GM23338 (cell line): ENCODE measurements at regions not wholly inside any gene's neighbourhood (a gene's known extent, or its start where the extent isn't known, plus 50 kb on each side); places are given as distances from the start of the nearest gene placed in this dataset.

ENCODE experiments used
- ETS1 ChIP-seq: IDR thresholded peaks from 2 replicates; pipeline ENCODE4 v1.6.1; 2016; ENCODE audit warnings: antibody characterized with exemption
- EZH2 ChIP-seq: fragments of 200-600 bp; sonication (generic); IDR thresholded peaks from one replicate; pipeline ENCODE4 v1.8.0; 2017; ENCODE audit warnings: antibody characterized with exemption, mild to moderate bottlenecking, low read depth; ENCODE audit not compliant: unreplicated experiment
- POLR2AphosphoS5 ChIP-seq: IDR thresholded peaks from 2 replicates; pipeline ENCODE4 v1.6.1; 2016; ENCODE audit warnings: antibody characterized with exemption, low read depth
- STAT1 ChIP-seq: IDR thresholded peaks from one replicate; pipeline ENCODE4 v1.6.1; 2016; ENCODE audit warnings: antibody characterized with exemption; ENCODE audit not compliant: unreplicated experiment
- TF ChIP-seq, protein P1 (sequence below), 2 experiments: fragments of 200-600 bp in 1 of 2; sonication (generic) in 1 of 2; conservative IDR thresholded peaks; 2 replicates each; pipeline versions ENCODE4 v1.5.1 to v1.6.1; 2016 to 2017; ENCODE audit warnings: antibody characterized with exemption in 2 of 2, low read depth in 2 of 2, mild to moderate bottlenecking in 2 of 2, moderate library complexity in 1 of 2

- no peak for TF ChIP-seq POLR2AphosphoS5
- TF ChIP-seq, protein P1, sequence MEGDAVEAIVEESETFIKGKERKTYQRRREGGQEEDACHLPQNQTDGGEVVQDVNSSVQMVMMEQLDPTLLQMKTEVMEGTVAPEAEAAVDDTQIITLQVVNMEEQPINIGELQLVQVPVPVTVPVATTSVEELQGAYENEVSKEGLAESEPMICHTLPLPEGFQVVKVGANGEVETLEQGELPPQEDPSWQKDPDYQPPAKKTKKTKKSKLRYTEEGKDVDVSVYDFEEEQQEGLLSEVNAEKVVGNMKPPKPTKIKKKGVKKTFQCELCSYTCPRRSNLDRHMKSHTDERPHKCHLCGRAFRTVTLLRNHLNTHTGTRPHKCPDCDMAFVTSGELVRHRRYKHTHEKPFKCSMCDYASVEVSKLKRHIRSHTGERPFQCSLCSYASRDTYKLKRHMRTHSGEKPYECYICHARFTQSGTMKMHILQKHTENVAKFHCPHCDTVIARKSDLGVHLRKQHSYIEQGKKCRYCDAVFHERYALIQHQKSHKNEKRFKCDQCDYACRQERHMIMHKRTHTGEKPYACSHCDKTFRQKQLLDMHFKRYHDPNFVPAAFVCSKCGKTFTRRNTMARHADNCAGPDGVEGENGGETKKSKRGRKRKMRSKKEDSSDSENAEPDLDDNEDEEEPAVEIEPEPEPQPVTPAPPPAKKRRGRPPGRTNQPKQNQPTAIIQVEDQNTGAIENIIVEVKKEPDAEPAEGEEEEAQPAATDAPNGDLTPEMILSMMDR (conservative IDR thresholded peaks at IDR 0.05; ENCODE audit: low read depth in 2 of 2) = no peak
- TF ChIP-seq EZH2 = no peak
- TF ChIP-seq STAT1 = no peak
- TF ChIP-seq ETS1 = no peak
Measured at GRCh38 chr3:103851793-103852192, 1417.0 kb downstream of the ZPLD1 start.
